Esophagus squamous epithelium (tissue), 5 donors: ENCODE measurements at regions not wholly inside any gene's neighbourhood (a gene's known extent, or its start where the extent isn't known, plus 50 kb on each side); places are given as distances from the start of the nearest gene placed in this dataset.
"Not testable (repeated sequence)": the region's sequence is repeated elsewhere in the genome, so short reads cannot be mapped to it uniquely, and the experiment has no call there.

Experiments
- DNase-seq: peaks from one replicate; lab custom pipeline; 2025; lab: John Stamatoyannopoulos, UW
- H3K27ac ChIP-seq, 4 donors: fragments of 200-600 bp; sonication (generic); one replicate each; pipeline ENCODE4 v1.5.1; 2016 to 2019; ENCODE audit warnings: mild to moderate bottlenecking in 1 of 4
- H3K27me3 ChIP-seq, 4 donors: fragments of 200-600 bp; sonication (generic); 1 replicate in 3 of 4; 2 replicates in 1 of 4; pipeline versions ENCODE4 v1.5.1 to v1.6.0; 2017 to 2021; ENCODE audit warnings: antibody characterized with exemption in 1 of 4
- H3K36me3 ChIP-seq, 3 donors: fragments of 200-600 bp; sonication (generic); one replicate each; pipeline ENCODE4 v1.5.1; 2016 to 2019
- H3K4me1 ChIP-seq, 3 donors: fragments of 200-600 bp; sonication (generic); one replicate each; pipeline ENCODE4 v1.5.1; 2017 to 2019
- H3K4me3 ChIP-seq, 4 donors: fragments of 200-600 bp; sonication (generic); 1 replicate in 3 of 4; 2 replicates in 1 of 4; pipeline ENCODE4 v1.5.1; 2016 to 2019; ENCODE audit warnings: mild to moderate bottlenecking in 2 of 4, moderate library complexity in 1 of 4
- H3K9me3 ChIP-seq, 3 donors: fragments of 200-600 bp; sonication (generic); one replicate each; pipeline ENCODE4 v1.5.1; 2016 to 2019
- POLR2A ChIP-seq, 4 donors: fragments of 450-650 bp; IDR thresholded peaks; one replicate each; pipeline ENCODE4 v1.6.1; 2017; ENCODE audit warnings: antibody characterized with exemption in 4 of 4, mild to moderate bottlenecking in 4 of 4, moderate library complexity in 3 of 4
- WGBS, 2 donors: methylation state at CpG; one replicate each; pipeline ENCODE4 v1.1.5; 2018; 5-methylcytosine and 5-hydroxymethylcytosine counted together
- intact Hi-C: fragments of 100-400 bp; cut with DNase I; formaldehyde crosslinking; loops from one replicate; pipeline ENCODE4 v1.15.0; 2022
- TF ChIP-seq, protein P1 (sequence below), 6 experiments: fragments of 450-650 bp in 4 of 6; fragments of 200-600 bp in 2 of 6; sonication (generic) in 2 of 6; IDR thresholded peaks; one replicate each; pipeline ENCODE4 v1.5.1; 2016 to 2019; ENCODE audit warnings: antibody characterized with exemption in 6 of 6, mild to moderate bottlenecking in 4 of 6, moderate library complexity in 4 of 6
- donor health status: DM: yes; HTN: yes; CAD: no.

DNA sequence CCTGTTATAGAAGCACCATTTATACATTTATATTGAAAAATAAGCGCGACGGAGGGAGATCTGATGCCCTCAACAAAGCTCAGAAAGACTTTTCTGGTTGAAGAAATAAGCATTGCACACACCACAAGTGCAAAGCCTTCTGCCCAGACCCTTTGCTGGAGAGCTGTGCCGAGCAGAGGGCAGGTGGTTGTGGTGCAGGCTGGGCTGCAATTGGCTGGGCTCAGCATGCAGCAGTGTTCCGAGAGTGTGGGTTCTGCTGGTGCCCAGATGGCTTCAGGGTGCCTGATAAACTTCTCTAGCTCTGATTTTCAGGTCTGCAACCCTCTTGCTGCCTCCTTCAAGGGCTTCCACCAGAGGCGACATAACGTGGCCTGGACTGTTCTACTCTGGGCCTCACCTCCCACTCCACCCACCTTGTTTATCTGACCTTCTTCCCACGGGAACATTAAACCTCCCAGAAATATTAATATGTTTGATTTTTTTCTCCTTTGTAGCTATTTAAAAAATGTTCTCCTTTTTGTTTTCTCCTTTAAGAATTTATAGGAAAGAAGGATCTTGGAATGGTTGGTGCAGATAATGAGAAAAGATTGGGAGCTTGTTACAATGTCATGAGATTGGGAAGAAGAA, 113.6 kb upstream of the ITGA6 start:
- TF ChIP-seq, protein P1, sequence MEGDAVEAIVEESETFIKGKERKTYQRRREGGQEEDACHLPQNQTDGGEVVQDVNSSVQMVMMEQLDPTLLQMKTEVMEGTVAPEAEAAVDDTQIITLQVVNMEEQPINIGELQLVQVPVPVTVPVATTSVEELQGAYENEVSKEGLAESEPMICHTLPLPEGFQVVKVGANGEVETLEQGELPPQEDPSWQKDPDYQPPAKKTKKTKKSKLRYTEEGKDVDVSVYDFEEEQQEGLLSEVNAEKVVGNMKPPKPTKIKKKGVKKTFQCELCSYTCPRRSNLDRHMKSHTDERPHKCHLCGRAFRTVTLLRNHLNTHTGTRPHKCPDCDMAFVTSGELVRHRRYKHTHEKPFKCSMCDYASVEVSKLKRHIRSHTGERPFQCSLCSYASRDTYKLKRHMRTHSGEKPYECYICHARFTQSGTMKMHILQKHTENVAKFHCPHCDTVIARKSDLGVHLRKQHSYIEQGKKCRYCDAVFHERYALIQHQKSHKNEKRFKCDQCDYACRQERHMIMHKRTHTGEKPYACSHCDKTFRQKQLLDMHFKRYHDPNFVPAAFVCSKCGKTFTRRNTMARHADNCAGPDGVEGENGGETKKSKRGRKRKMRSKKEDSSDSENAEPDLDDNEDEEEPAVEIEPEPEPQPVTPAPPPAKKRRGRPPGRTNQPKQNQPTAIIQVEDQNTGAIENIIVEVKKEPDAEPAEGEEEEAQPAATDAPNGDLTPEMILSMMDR (IDR thresholded peaks at IDR 0.05): no peak
- no peak for TF ChIP-seq POLR2A (IDR thresholded peaks at IDR 0.05)
- H3K27ac ChIP-seq: no peak overlapping the region
- intact Hi-C loops: no loop called here
- H3K9me3 ChIP-seq: no peaks in the 10 kb centered on the region
- DNase-seq: no peak
- no peaks in the 10 kb centered on the region for H3K36me3 ChIP-seq
- H3K4me3 ChIP-seq: no peak overlapping the region
- H3K27me3 ChIP-seq: no peaks in the 10 kb centered on the region
- 66 to 81% methylated on average over 8 of the region's 8 CpGs for WGBS, 2 donors
- H3K4me1 ChIP-seq: peaks cover 0 to 25% (median 3%) of the 10 kb centered on the region in 3 donors

GRCh38 chr2:172315070-172315469, 112.3 kb upstream of the ITGA6 start:
- intact Hi-C loops, H3K36me3 ChIP-seq, H3K27me3 ChIP-seq, H3K27ac ChIP-seq, DNase-seq, H3K9me3 ChIP-seq: not testable (repeated sequence)
- Histone ChIP-seq H3K4me1 (peaks cover 0 to 17% (median 3%) of the 10 kb centered on the region in 3 donors), H3K4me3 (peak overlapping the region in 1 of 4 donors; percentile 21)
- 62 to 100% methylated on average over 2 of the region's 21 CpGs for whole genome bisulfite sequencing, 2 donors

- no peaks in the 10 kb centered on the region for H3K9me3 ChIP-seq
- 76 to 84% methylated on average over 3 of the region's 3 CpGs for WGBS, 2 donors
- intact Hi-C loops: no loop called here
Observed at GRCh38 chr2:172322049-172322448, 105.3 kb upstream of the ITGA6 start.

GRCh38 chr2:172323256-172323655, 104.1 kb upstream of the ITGA6 start:
- H3K4me1 ChIP-seq: no peaks in the 10 kb centered on the region
- DNase-seq: no peak
- H3K27me3 ChIP-seq: no peaks in the 10 kb centered on the region
- no peak overlapping the region for H3K27ac ChIP-seq
- intact Hi-C loops: no loop called here
- H3K9me3 ChIP-seq: no peaks in the 10 kb centered on the region
- TF ChIP-seq, protein P1 (IDR thresholded peaks at IDR 0.05): no peak
- TF ChIP-seq POLR2A (IDR thresholded peaks at IDR 0.05): no peak
- 62 to 77% methylated on average over 6 of the region's 6 CpGs for WGBS, 2 donors
- no peak overlapping the region for H3K4me3 ChIP-seq
- no peaks in the 10 kb centered on the region for H3K36me3 ChIP-seq

More at GRCh38 chr2:172322049-172322448, 105.3 kb upstream of the ITGA6 start:
- no peaks in the 10 kb centered on the region for H3K36me3 ChIP-seq
- no peaks in the 10 kb centered on the region for H3K27me3 ChIP-seq
- DNase-seq: no peak
- no peaks in the 10 kb centered on the region for H3K4me1 ChIP-seq
- TF ChIP-seq, protein P1 (IDR thresholded peaks at IDR 0.05): no peak
- TF ChIP-seq POLR2A (IDR thresholded peaks at IDR 0.05): no peak
- no peak overlapping the region for H3K4me3 ChIP-seq
- no peak overlapping the region for H3K27ac ChIP-seq

DNA sequence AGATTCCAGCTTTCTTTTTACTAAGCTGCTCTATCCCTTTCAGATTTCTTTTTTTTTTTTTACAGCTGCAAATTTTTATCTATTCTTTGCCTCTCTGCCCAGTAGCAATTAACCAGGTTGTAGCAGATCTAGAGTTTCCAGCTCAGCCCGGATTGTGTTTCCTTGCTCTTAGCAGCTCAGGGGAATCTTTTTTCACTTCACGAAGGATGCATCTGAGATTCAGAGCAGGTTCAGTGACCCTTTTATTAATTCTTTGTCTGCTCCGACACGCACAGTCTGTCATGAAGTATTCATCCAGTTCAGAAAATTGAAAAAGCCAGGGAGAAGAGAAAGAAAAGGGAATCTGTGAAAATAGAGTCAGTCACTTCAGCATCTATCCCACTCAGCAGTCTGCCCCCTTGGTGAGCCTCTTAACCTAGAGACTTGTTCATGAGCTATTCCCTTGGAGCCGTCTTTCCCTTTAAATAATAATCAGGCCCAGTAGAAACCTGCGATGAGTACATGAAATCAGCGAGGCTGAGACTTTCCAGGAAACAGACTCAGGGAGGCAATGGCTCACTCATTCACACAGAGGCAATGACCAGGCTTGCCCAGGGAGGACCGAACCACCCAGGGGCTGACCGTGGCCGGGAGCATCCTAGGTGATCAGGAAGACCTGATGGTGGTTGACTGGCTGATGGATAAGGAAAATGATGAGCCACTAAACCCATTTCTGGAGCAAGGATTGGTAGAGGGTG, 103.4 kb upstream of the ITGA6 start:
- Histone ChIP-seq H3K27me3 (no peaks in the 10 kb centered on the region), H3K36me3 (no peaks in the 10 kb centered on the region), H3K9me3 (no peaks in the 10 kb centered on the region), H3K4me1 (no peaks in the 10 kb centered on the region), H3K4me3 (no peak overlapping the region), H3K27ac (no peak overlapping the region)
- DNase-seq: no peak
- TF ChIP-seq, protein P1 (IDR thresholded peaks at IDR 0.05): no peak
- no peak for TF ChIP-seq POLR2A (IDR thresholded peaks at IDR 0.05)
- intact Hi-C loops: no loop called here
- 67 to 82% methylated on average over 7 to 9 of the region's 10 CpGs for whole genome bisulfite sequencing, 2 donors
